Erythroblast (primary cell): ENCODE measurements at regions not wholly inside any gene's neighbourhood (a gene's known extent, or its start where the extent isn't known, plus 50 kb on each side); places are given as distances from the start of the nearest gene placed in this dataset.

ENCODE experiments used
- DNase-seq, 2 experiments: peaks; one replicate each; lab custom pipeline; 2025; lab: John Stamatoyannopoulos, UW
- GATA1 ChIP-seq: IDR thresholded peaks from 2 replicates; pipeline ENCODE4 v1.6.1; 2011; ENCODE audit warnings: low read depth, mild to moderate bottlenecking, control low read depth, low read length, moderate library complexity
- POLR2A ChIP-seq: IDR thresholded peaks from 2 replicates; pipeline ENCODE4 v1.6.1; 2011; ENCODE audit warnings: mild to moderate bottlenecking, low read length

GRCh38 chr13:105595471-105595870, 940.0 kb downstream of the EFNB2 start:
- DNase-seq, result no peak
- TF ChIP-seq POLR2A (no peak), GATA1 (no peak)

GRCh38 chr13:105591277-105591676, 944.2 kb downstream of the EFNB2 start:
- TF ChIP-seq POLR2A, result no peak
- TF ChIP-seq GATA1, result no peak
- no peak for DNase-seq

GRCh38 chr13:105587786-105588185, 947.7 kb downstream of the EFNB2 start:
- TF ChIP-seq POLR2A, result no peak
- TF ChIP-seq GATA1, result no peak

GRCh38 chr13:105579821-105580710, 955.4 kb downstream of the EFNB2 start:
- no peak for DNase-seq
- TF ChIP-seq POLR2A, result no peak
- no peak for TF ChIP-seq GATA1

More at GRCh38 chr13:105587786-105588185, 947.7 kb downstream of the EFNB2 start:
- no peak for DNase-seq

GRCh38 chr13:105573136-105573535, 962.3 kb downstream of the EFNB2 start:
- DNase-seq, result no peak
- TF ChIP-seq POLR2A, result no peak
- TF ChIP-seq GATA1, result no peak

GRCh38 chr13:105572401-105572800, 963.1 kb downstream of the EFNB2 start:
- no peak for TF ChIP-seq GATA1
- no peak for TF ChIP-seq POLR2A
- DNase-seq, result no peak

- DNase-seq, result no peak
- no peak for TF ChIP-seq POLR2A
- TF ChIP-seq GATA1, result no peak
Observed at GRCh38 chr13:105569816-105570215, 965.6 kb downstream of the EFNB2 start.

GRCh38 chr13:105567951-105568525, 967.4 kb downstream of the EFNB2 start:
- no peak for DNase-seq

GRCh38 chr13:105565136-105565727, 970.2 kb downstream of the EFNB2 start:
- DNase-seq, result no peak
- TF ChIP-seq POLR2A (no peak), GATA1 (no peak)

More at GRCh38 chr13:105567951-105568525, 967.4 kb downstream of the EFNB2 start:
- TF ChIP-seq GATA1, result no peak
- TF ChIP-seq POLR2A, result no peak

- TF ChIP-seq POLR2A (no peak), GATA1 (no peak)
- DNase-seq, result no peak
Observed at GRCh38 chr13:105552078-105552477, 983.4 kb downstream of the EFNB2 start.

- TF ChIP-seq GATA1 (no peak), POLR2A (no peak)
- DNase-seq, result no peak
Observed at GRCh38 chr13:105547851-105548250, 987.6 kb downstream of the EFNB2 start.

GRCh38 chr13:105545811-105546210, 989.7 kb downstream of the EFNB2 start:
- no peak for TF ChIP-seq POLR2A
- TF ChIP-seq GATA1, result no peak
- no peak for DNase-seq

GRCh38 chr13:105543742-105544141, 991.7 kb downstream of the EFNB2 start:
- TF ChIP-seq GATA1, result no peak
- TF ChIP-seq POLR2A, result no peak
- DNase-seq, result no peak

- TF ChIP-seq POLR2A, result no peak
- TF ChIP-seq GATA1, result no peak
- DNase-seq, result no peak
Observed at GRCh38 chr13:105541565-105541964, 993.9 kb downstream of the EFNB2 start.
